ENCODE measurements at regions not wholly inside any gene's neighbourhood (a gene's known extent, or its start where the extent isn't known, plus 50 kb on each side); places are given as distances from the start of the nearest gene placed in this dataset.

GRCh38 chr12:29908157-29908556, 124.4 kb upstream of the TMTC1 start:
- Histone ChIP-seq H3K9me3 (no peaks in the 10 kb centered on the region), H3K4me1 (no peaks in the 10 kb centered on the region), H3K36me3 (no peaks in the 10 kb centered on the region), H3K4me3 (no peak overlapping the region), H3K27ac (no peak overlapping the region), H3K27me3 (no peaks in the 10 kb centered on the region)
- in situ Hi-C loops (cut with MboI; ENCODE audit: low sequenced_read_pairs in 4 of 4) (no loop called here), intact Hi-C loops (cut with DNase I; ENCODE audit: low total_unique reads) (no loop called here)
- ATAC-seq (no peak), DNase-seq (no peak)
- TF ChIP-seq CTCF (IDR thresholded peaks at IDR 0.05 in 4 of 5, conservative IDR thresholded peaks at IDR 0.05 in 1 of 5) (no peak), POLR2A (IDR thresholded peaks at IDR 0.05) (no peak)

DNA sequence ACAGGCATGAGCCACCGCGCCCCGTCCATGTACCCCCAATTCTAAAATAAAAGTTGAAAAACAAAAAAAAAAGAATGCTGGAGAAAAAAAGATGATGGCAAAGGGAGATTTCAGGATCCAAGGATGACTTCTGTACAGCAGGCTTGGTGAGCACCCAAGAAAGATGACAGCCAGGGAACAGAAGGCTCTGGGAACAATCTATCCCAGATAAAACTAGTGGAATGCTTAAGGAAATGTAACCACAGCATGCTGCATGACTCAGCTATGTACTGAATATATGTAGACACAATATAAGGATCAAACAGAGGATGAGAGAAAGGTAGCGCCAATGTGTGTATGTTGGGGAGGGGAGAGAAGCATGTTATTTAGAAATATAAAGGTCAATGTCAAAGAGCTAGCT, 123.7 kb upstream of the TMTC1 start:
- H3K27me3 ChIP-seq: no peaks in the 10 kb centered on the region
- no peaks in the 10 kb centered on the region for H3K9me3 ChIP-seq
- DNase-seq (no peak), ATAC-seq (no peak)
- in situ Hi-C loops (cut with MboI; ENCODE audit: low sequenced_read_pairs in 4 of 4) (no loop called here), intact Hi-C loops (cut with DNase I; ENCODE audit: low total_unique reads) (no loop called here)
- no peak overlapping the region for H3K4me3 ChIP-seq
- no peak overlapping the region for H3K27ac ChIP-seq
- TF ChIP-seq CTCF (IDR thresholded peaks at IDR 0.05 in 4 of 5, conservative IDR thresholded peaks at IDR 0.05 in 1 of 5): no peak
- TF ChIP-seq POLR2A (IDR thresholded peaks at IDR 0.05): no peak
- no peaks in the 10 kb centered on the region for H3K4me1 ChIP-seq
- no peaks in the 10 kb centered on the region for H3K36me3 ChIP-seq

- intact Hi-C loops (cut with DNase I; ENCODE audit: low total_unique reads): no loop called here
- Histone ChIP-seq H3K4me1 (no peaks in the 10 kb centered on the region), H3K4me3 (no peak overlapping the region), H3K36me3 (no peaks in the 10 kb centered on the region), H3K9me3 (no peaks in the 10 kb centered on the region), H3K27ac (no peak overlapping the region), H3K27me3 (no peaks in the 10 kb centered on the region)
- DNase-seq (no peak), ATAC-seq (no peak)
- in situ Hi-C loops (cut with MboI; ENCODE audit: low sequenced_read_pairs in 4 of 4): no loop called here
- no peak for TF ChIP-seq CTCF (IDR thresholded peaks at IDR 0.05 in 4 of 5, conservative IDR thresholded peaks at IDR 0.05 in 1 of 5)
These were observed 118.3 kb upstream of the TMTC1 start for GRCh38 chr12:29902043-29902442.

- no peak for TF ChIP-seq POLR2A (IDR thresholded peaks at IDR 0.05)
- no peak for TF ChIP-seq CTCF (IDR thresholded peaks at IDR 0.05 in 4 of 5, conservative IDR thresholded peaks at IDR 0.05 in 1 of 5)
- Histone ChIP-seq H3K36me3 (no peaks in the 10 kb centered on the region), H3K27me3 (no peaks in the 10 kb centered on the region), H3K4me1 (no peaks in the 10 kb centered on the region), H3K27ac (no peak overlapping the region), H3K9me3 (no peaks in the 10 kb centered on the region), H3K4me3 (no peak overlapping the region)
- intact Hi-C loops (cut with DNase I; ENCODE audit: low total_unique reads): no loop called here
- DNase-seq (no peak), ATAC-seq (no peak)
- in situ Hi-C loops (cut with MboI; ENCODE audit: low sequenced_read_pairs in 4 of 4): no loop called here
These were observed 117.8 kb upstream of the TMTC1 start for GRCh38 chr12:29901585-29901984.

DNA sequence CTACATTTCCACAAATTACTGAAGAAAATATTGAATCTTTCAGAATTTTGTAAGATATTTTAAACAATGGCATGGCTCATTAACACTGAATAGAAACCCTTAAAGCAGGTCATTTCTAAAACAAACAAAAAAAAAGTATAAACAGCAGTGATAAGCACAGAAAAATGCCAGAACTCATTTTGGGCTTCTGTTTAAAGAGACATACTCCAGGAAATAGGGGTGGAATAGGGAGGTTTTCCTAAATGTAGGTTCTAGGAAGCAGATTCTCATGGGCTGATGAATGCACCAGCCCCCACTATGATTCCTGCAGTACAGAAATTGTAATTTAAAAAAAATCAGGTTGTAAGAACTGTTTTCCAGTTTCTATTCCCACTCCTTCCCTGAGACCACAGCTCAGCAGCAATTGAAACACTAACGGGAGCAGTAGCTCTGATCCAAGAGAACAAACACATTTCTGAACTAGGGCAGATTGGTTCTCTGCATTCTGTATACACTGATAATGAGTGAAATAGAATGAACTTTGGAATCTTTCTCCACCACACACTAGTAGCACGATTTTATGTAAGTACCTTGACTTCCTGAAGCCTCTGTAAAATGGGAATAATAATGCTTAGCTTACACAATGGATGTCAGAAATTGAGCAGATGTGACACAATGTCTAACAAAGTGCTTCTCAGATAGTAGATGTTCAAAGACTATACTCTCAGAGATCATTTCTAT, 115.6 kb upstream of the TMTC1 start:
- H3K27me3 ChIP-seq: no peaks in the 10 kb centered on the region
- DNase-seq (no peak), ATAC-seq (no peak)
- intact Hi-C loops (cut with DNase I; ENCODE audit: low total_unique reads): no loop called here
- in situ Hi-C loops (cut with MboI; ENCODE audit: low sequenced_read_pairs in 4 of 4): no loop called here
- H3K9me3 ChIP-seq: no peaks in the 10 kb centered on the region
- H3K4me1 ChIP-seq: no peaks in the 10 kb centered on the region
- H3K36me3 ChIP-seq: no peaks in the 10 kb centered on the region
- no peak overlapping the region for H3K4me3 ChIP-seq
- no peak for TF ChIP-seq POLR2A (IDR thresholded peaks at IDR 0.05)
- no peak for TF ChIP-seq CTCF (IDR thresholded peaks at IDR 0.05 in 4 of 5, conservative IDR thresholded peaks at IDR 0.05 in 1 of 5)
- H3K27ac ChIP-seq: no peak overlapping the region
